ENCODE measurements at regions not wholly inside any gene's neighbourhood (a gene's known extent, or its start where the extent isn't known, plus 50 kb on each side); places are given as distances from the start of the nearest gene placed in this dataset.

DNA sequence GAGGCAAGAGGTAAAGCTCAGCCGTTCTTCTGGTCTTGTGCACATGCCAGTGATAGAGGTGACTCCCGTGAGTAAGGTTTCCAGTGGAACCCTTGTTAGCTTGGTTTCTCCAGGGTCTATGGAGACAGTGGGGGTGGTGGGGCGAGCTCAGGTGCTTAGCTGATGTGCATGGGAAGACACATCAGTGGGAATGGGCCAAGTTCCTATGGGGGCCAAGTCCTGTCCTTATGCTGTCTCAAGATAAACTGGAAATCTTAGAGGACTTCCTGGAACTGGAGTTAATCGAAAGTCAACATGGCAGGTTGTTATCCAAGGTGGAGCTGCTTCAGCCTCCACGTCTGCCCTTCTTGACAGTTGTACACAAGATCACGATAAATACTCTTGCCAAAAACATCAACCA lies 130.1 kb upstream of the TMEM18 start:
- Histone ChIP-seq H3K9me3 (replicated peaks; ENCODE audit: insufficient read depth, low read length) (no peaks in the 10 kb centered on the region), H2AFZ (ENCODE audit: low read length) (no peak overlapping the region), H3K4me1 (ENCODE audit: low read length) (no peaks in the 10 kb centered on the region), H3K4me3 (ENCODE audit: low read length) (no peak overlapping the region), H3K9me2 (replicated peaks; ENCODE audit: insufficient read depth, low read length) (no peaks in the 10 kb centered on the region), H3K9ac (ENCODE audit: low read length) (no peak overlapping the region), H3K4me2 (ENCODE audit: low read depth, low read length) (no peak overlapping the region), H4K20me1 (ENCODE audit: insufficient read depth, low read length) (no peaks in the 10 kb centered on the region), H3F3A (ENCODE audit: insufficient read depth, low read length) (no peaks in the 10 kb centered on the region), H3K36me3 (replicated peaks; ENCODE audit: insufficient read depth, low read length) (no peaks in the 10 kb centered on the region), H3K79me2 (ENCODE audit: low read length) (no peaks in the 10 kb centered on the region), H3K27ac (ENCODE audit: low read length) (no peak overlapping the region), H3K27me3 (replicated peaks; ENCODE audit: insufficient read depth, low read length) (no peaks in the 10 kb centered on the region)
- TF ChIP-seq EZH2phosphoT487 (IDR thresholded peaks at IDR 0.05; ENCODE audit: low read length) (no peak), EZH2 (optimal IDR thresholded peaks at IDR 0.05; ENCODE audit: low read depth, low read length) (no peak)
- TF ChIP-seq, protein P1, sequence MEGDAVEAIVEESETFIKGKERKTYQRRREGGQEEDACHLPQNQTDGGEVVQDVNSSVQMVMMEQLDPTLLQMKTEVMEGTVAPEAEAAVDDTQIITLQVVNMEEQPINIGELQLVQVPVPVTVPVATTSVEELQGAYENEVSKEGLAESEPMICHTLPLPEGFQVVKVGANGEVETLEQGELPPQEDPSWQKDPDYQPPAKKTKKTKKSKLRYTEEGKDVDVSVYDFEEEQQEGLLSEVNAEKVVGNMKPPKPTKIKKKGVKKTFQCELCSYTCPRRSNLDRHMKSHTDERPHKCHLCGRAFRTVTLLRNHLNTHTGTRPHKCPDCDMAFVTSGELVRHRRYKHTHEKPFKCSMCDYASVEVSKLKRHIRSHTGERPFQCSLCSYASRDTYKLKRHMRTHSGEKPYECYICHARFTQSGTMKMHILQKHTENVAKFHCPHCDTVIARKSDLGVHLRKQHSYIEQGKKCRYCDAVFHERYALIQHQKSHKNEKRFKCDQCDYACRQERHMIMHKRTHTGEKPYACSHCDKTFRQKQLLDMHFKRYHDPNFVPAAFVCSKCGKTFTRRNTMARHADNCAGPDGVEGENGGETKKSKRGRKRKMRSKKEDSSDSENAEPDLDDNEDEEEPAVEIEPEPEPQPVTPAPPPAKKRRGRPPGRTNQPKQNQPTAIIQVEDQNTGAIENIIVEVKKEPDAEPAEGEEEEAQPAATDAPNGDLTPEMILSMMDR (IDR thresholded peaks at IDR 0.05; ENCODE audit: low read length): no peak
- no peak for DNase-seq

DNA sequence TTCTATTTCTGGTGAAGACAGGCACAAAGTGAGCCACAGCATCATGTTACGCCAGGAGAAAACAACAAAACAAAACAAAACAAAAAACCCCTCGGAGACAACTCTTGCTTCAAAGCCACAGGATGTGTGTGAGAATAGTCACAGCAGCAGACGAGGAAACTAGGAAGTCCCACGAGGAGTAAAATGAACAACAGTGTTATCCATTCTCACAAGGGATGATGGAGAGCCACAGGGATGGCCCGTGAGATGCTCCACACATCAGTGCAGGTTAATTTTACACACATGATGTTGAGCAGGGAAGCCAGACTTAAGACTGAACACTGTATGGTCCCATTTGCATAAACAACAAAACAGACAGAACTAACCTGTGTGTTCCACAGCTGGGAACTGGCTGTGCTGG lies 128.5 kb upstream of the TMEM18 start:
- TF ChIP-seq, protein P1 (IDR thresholded peaks at IDR 0.05; ENCODE audit: low read length): no peak
- TF ChIP-seq EZH2 (optimal IDR thresholded peaks at IDR 0.05; ENCODE audit: low read depth, low read length) (no peak), EZH2phosphoT487 (IDR thresholded peaks at IDR 0.05; ENCODE audit: low read length) (no peak)
- no peak overlapping the region for H3K27ac ChIP-seq (ENCODE audit: low read length)
- H3K36me3 ChIP-seq (replicated peaks; ENCODE audit: insufficient read depth, low read length): no peaks in the 10 kb centered on the region
- no peaks in the 10 kb centered on the region for H4K20me1 ChIP-seq (ENCODE audit: insufficient read depth, low read length)
- H3K27me3 ChIP-seq (replicated peaks; ENCODE audit: insufficient read depth, low read length): no peaks in the 10 kb centered on the region
- no peak for DNase-seq
- no peaks in the 10 kb centered on the region for H3K4me1 ChIP-seq (ENCODE audit: low read length)
- no peak overlapping the region for H3K9ac ChIP-seq (ENCODE audit: low read length)
- no peaks in the 10 kb centered on the region for H3K79me2 ChIP-seq (ENCODE audit: low read length)
- no peak overlapping the region for H2AFZ ChIP-seq (ENCODE audit: low read length)
- H3F3A ChIP-seq (ENCODE audit: insufficient read depth, low read length): no peaks in the 10 kb centered on the region
- H3K9me2 ChIP-seq (replicated peaks; ENCODE audit: insufficient read depth, low read length): no peaks in the 10 kb centered on the region
- no peaks in the 10 kb centered on the region for H3K9me3 ChIP-seq (replicated peaks; ENCODE audit: insufficient read depth, low read length)
- no peak overlapping the region for H3K4me2 ChIP-seq (ENCODE audit: low read depth, low read length)
- H3K4me3 ChIP-seq (ENCODE audit: low read length): no peak overlapping the region

DNA sequence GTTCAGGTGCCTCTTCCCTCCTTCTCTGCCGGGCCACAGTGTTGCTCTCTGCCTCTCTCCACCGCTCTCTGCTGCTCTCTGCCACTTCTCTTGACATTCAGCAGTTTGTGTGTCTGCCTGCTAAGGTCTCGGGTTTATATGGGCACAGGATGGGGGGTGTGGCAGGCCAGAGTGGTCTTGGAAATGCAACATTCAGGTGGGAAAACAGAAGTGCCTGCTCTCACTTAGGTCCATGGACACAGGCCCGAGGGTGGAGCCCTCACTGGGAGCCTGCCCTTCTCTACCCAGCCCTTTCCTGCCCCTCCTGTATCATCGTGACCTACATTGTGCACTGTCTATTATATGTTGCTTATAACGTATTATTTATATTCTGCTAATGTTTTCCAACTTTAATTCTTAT lies 120.8 kb upstream of the TMEM18 start:
- DNase-seq: no peak
- no peaks in the 10 kb centered on the region for H4K20me1 ChIP-seq (ENCODE audit: insufficient read depth, low read length)
- H3K9me3 ChIP-seq (replicated peaks; ENCODE audit: insufficient read depth, low read length): no peaks in the 10 kb centered on the region
- H3K27me3 ChIP-seq (replicated peaks; ENCODE audit: insufficient read depth, low read length): no peaks in the 10 kb centered on the region
- no peak overlapping the region for H2AFZ ChIP-seq (ENCODE audit: low read length)
- TF ChIP-seq EZH2phosphoT487 (IDR thresholded peaks at IDR 0.05; ENCODE audit: low read length): no peak
- no peak for TF ChIP-seq EZH2 (optimal IDR thresholded peaks at IDR 0.05; ENCODE audit: low read depth, low read length)
- TF ChIP-seq, protein P1 (IDR thresholded peaks at IDR 0.05; ENCODE audit: low read length): no peak
- H3K4me3 ChIP-seq (ENCODE audit: low read length): no peak overlapping the region
- H3K4me1 ChIP-seq (ENCODE audit: low read length): no peaks in the 10 kb centered on the region
- H3K9me2 ChIP-seq (replicated peaks; ENCODE audit: insufficient read depth, low read length): no peaks in the 10 kb centered on the region
- H3K79me2 ChIP-seq (ENCODE audit: low read length): no peaks in the 10 kb centered on the region
- H3K36me3 ChIP-seq (replicated peaks; ENCODE audit: insufficient read depth, low read length): no peaks in the 10 kb centered on the region
- no peaks in the 10 kb centered on the region for H3F3A ChIP-seq (ENCODE audit: insufficient read depth, low read length)
- no peak overlapping the region for H3K4me2 ChIP-seq (ENCODE audit: low read depth, low read length)
- H3K9ac ChIP-seq (ENCODE audit: low read length): no peak overlapping the region
- no peak overlapping the region for H3K27ac ChIP-seq (ENCODE audit: low read length)

All from MM.1S (cell line).